Testis (tissue), 2 donors: ENCODE measurements at regions not wholly inside any gene's neighbourhood (a gene's known extent, or its start where the extent isn't known, plus 50 kb on each side); places are given as distances from the start of the nearest gene placed in this dataset.

ENCODE experiments used
- CTCF ChIP-seq, 3 experiments: fragments of 450-650 bp in 2 of 3; fragments of 200-600 bp in 1 of 3; sonication (generic) in 1 of 3; IDR thresholded peaks; one replicate each; pipeline ENCODE4 v1.5.1; 2016 to 2019; ENCODE audit warnings: antibody characterized with exemption in 3 of 3, mild to moderate bottlenecking in 2 of 3, moderate library complexity in 1 of 3
- POLR2A ChIP-seq: fragments of 450-650 bp; IDR thresholded peaks from one replicate; pipeline ENCODE4 v1.6.1; 2017; ENCODE audit warnings: antibody characterized with exemption, mild to moderate bottlenecking, moderate library complexity

GRCh38 chr12:42968426-42968825, 378.9 kb upstream of the PRICKLE1 start:
- no peak for TF ChIP-seq CTCF (IDR thresholded peaks at IDR 0.05)
- TF ChIP-seq POLR2A = no peak
